NCI-H128 (cell line): ENCODE measurements at regions not wholly inside any gene's neighbourhood (a gene's known extent, or its start where the extent isn't known, plus 50 kb on each side); places are given as distances from the start of the nearest gene placed in this dataset.

Experiments
- DNase-seq: peaks from one replicate; lab custom pipeline; 2025; ENCODE audit not compliant: unreplicated experiment; lab: John Stamatoyannopoulos, UW

DNA sequence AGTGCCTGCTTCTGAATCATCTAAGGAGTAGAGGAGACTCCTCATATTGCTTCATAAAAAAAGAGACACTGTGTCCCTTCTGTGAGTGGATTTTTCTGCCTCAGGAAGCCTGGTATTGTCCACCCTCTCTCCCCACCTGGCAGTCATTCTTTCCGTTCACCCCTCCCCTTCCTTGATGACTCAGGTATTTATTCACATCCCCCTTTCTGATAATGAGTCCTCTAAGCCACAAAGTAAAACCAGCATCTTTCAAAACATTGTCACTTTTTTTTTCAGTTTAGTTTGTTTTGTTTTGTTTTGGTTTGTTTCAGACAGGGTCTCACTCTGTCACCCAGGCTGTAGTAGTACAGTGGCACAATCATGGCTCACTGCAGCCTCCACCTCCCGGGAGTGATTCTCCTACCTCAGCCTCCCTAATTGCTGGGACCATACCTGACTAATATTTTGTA is 65.2 kb upstream of the UBE2E1 start:
- DNase-seq, result no peak

DNA sequence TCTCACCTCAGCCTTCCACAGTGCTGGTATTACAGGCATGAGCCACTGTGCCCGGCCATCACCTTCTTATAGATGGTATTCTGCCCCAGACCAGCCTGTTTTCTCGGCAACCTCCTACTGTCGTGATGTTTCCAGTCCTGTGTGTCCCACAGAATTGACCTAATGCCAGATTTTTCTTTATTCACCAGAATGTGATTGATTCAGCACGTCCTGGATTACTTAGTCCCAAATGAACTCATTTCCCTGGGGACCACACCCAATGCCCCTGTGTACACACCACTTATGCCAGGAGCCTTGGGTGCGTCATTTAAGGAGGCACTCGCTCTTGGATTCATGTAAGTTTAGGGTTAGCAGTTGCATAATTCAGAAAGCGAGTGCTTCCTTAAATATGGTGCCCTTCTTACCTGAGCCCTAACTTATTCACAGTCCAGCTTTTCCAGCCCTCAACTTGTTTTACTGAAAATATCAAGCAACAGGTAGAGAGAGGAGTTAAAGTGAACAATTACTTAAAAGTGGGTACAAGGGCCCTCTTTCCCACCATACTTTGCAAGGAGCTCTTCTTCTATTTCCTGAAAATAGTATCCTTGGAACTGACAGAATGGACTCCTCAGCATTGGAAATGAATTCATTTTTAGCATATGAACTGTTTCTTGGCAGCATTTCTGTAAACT is 64.6 kb upstream of the UBE2E1 start:
- DNase-seq, result no peak

DNA sequence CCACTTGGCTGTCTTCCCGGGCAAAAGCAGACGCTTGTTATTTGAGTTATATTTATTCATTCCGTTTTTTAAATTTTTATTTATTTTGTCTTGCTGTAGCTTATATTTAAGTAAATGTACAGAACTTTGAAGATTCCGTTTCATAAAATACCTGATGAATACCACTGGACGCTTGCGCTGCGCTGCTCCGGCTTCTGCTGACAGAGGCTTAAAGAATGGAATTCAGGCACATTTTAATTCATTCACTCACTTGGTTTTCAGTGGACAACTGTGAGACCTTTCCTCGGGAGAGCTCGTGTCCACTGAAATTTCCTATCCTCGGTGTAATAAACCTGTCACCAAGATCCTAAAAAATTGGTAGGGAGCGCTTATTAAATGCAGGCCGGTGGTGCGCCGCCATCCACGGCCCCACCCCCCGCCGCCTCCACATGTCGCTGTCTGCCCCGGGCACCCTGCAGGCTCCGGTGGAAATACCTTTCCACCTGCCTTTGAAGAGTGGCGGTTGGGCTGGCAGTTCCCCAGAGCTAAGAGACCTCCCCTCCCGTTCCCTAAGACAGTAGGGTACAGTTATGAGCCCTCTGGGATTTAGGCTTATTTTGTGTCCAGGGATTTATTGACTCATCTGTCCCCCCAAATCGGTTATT is 62.5 kb upstream of the UBE2E1 start:
- DNase-seq, result no peak

DNA sequence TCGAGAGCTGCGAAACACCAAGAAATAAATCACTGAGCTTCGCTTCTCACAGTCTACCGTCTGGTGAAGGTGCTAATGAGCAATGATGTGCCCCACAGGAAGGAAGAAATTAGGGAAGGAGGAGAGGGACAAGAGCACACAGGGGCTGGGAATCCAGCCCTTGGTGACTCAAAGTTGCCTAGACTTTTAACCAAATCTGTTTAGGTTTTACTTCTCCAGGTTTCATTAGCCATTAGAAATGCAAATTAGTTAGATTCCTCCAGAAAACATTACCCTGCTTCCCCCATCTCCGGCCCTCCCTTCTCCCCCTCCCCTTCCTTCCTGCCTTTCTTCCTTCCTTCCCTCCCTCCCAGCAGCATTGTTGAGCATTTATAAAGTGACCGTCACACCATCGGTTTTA is 59.3 kb upstream of the UBE2E1 start:
- no peak for DNase-seq

DNA sequence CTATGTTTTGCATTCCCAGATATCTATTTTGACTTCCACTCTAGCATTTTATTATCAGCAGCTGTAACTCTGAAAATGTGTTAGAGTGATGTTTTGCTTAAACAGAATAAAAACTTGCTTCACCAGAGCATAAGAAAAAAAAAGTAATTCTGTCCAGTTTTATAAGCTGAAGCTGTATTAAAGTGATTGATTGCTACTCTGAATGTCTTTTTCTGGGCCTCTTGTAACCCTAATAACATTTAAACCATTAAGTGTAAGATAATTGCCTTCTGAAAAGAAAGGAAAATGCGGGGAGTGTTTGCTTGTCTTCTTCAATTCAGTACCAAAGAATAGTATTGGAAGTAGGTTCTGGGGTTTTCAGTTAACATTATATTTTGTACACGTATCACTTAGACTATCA is 57.9 kb upstream of the UBE2E1 start:
- no peak for DNase-seq

DNA sequence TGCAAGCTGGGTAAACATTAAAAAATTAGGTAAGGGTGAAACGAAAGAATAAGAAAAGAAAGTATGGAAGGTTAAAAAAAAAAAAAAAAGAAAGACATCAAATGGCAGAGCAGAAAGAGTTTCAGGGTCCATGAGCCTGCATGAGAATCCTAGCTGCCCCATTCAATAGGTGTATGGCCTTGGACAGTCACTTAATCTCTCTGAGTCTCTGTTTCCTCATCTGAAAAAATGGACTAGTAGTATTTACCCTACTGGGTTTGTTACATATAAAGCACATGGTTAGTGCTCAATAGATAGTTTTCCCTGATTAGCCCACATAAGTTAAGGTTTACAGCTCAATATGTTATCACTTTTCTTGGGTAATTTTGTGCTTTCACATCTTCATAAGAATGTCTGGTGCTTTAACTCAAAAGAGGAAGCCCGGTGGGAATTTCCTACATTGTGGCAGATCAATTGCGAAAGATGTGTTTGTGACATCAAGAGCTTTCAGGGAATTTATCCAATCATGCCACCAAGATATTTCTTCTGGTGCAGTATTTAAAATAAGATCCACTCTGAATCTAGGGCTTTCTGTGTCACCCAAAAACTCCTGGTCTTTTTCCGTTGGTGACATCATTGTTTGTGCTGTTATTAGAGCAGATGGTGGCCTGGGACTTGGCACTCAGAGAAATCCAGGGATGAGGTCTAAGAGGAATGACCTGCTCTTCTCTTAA is 57.2 kb upstream of the UBE2E1 start:
- no peak for DNase-seq

DNA sequence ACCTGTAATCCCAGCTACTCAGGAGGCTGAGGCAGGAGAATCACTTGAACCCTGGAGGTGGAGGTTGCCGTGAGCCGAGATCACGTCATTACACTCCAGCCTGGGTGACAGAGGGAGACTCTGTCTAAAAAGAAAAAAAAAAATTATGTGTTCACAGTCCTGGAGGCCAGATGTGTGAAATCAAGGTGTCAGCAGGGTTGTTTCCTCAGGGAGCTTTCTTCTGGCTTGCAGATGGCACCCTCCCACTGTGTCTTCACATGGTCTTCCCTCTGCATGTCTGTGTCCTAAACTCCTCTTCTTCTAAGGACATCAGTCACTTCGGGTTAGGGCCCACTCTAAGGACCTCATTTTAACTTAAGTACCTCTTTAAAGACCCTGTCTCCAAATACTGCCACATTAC is 56.1 kb upstream of the UBE2E1 start:
- no peak for DNase-seq

DNA sequence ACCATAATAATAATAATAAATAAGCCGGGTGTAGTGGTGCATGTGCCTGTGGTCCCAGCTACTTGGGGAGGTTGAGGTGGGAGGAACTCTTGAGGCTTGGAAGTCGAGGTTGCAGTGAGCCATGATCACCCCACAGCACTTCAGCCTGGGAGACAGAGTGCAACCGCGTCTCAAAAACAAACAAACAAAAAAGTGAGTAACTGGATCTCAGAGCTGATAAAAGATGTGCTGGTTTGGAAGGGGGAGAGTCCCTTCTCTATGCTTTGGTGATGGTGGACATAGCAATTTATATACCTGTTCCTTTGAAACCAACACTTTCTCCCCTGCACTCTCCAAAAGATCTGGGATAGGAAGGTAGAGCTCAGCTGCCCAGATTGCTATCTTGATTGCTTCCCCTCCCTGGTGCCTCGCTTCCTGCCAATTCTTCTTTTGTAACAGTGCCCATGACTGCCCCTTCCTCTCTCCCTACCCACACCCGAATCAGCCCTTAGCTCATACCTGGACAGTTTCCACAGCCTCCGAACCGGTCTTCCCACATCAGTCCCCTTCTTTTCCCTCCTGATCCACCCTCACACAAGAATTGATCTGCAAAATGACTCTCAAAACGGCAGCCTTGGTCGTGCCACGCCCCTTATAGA is 55.1 kb upstream of the UBE2E1 start:
- DNase-seq, result no peak

DNA sequence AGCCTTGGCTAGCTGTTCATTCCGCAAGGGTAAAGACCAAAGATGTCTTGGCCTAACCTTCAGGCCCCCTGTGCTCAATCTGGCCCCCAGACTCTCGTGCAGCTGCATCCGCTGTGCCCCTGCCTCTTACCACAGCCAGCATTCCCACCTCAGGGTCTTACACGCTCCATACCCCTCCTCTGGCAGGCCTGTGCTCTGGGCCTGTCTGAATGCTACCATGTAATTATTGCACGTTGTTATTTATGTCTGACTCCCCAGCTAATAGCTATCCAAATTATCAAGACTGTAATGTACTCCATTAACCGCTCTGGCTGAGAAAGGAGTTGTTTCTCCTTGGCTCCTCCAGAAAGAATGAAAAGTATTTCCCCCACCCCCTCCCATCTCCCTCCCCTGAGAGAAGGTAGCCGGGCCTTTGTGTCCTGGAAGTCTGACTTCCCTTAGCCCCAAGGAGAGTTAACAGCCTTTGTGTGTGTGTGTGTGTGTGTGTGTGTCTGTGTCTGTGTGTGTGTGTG is 54.5 kb upstream of the UBE2E1 start:
- no peak for DNase-seq

DNA sequence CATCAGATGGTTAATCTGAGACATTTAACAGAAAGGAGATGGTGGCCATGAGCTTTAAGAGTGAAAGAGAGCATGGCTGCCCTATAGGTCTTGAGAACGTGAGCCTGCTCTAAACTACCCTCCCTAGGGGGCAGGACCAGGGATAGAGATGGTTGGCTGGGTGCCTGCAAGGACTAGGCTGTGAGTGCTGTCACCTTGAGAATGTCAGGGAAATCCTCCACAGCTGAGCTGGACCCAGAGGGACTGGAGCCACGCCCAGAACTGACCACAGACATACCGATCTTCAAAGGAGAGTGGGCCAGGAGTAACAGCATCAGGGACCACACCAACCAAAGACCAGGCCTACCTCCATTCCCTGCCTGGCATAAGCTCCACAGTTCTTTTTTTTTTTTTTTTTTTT is 53.6 kb upstream of the UBE2E1 start:
- DNase-seq, result no peak

DNA sequence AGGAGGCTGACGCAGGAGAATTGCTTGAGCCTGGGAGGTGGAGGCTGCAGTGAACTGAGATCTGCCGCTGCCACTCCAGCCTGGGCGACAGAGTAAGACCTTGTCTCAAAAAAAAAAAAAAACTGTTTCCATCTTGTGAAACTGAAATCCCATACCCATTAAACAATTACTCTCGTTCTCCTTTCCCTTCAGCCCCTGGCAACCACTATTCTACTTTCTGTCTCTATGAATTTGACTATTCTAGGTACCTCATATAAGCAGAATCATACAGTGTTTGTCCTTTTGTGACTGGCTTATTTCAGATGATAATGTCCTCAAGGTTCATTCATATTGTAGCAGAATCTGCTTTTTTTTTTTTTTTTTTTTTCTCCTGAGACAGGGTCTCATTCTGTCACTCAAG is 51.5 kb upstream of the UBE2E1 start:
- no peak for DNase-seq
